ENCODE measurements at regions not wholly inside any gene's neighbourhood (a gene's known extent, or its start where the extent isn't known, plus 50 kb on each side); places are given as distances from the start of the nearest gene placed in this dataset.

DNA sequence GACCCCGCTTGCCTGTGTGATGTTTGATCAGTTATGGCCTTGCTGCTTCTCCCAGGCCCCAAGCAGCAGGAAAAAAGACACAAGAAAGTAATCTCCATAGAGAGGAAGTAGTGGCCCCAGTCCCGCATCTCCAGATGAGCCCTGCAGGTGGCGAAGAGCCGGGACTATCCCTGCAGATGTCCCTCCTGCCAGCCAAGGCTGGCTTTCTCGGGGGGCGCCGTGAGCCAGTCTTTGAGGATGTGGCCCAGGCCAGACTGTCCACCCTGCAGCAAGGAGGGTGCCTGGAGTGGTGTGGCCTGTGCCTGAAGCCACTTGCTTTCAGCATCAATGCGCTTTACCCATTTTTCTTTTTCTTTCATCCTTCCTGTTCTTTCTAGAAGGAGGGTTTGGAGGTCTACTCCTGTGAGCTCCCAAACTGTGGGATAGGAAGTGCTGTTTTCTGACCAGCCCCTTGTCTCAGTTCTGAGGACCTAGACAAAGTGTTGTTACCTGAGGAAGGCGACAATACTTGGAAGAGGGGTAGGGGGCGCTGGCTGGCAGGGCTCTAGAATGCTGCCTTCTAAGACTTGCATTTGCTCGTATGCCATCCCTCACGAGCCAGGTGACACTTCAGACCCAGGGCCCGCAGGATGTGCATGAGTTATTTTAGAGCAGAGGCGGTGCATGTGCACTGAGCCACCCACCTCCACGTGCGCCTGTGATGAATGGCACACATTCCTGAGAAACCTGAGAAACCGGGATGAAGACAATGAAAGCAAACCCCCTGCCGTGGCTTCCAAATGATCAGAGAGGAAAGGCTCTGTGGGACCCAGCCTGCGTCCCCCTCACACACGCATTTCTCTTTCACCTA is 255.8 kb downstream of the FBXO15 start:
- Histone ChIP-seq H3K36me3 (ENCODE audit: insufficient read depth, low read length) (no peaks in the 10 kb centered on the region), H3K9ac (ENCODE audit: low read depth, low read length) (no peak overlapping the region), H3K27ac (ENCODE audit: low read depth, low read length) (peak overlapping the region; percentile 75; the same call in 1 of the 2 replicates), H3K9me3 (ENCODE audit: insufficient read depth, low read depth, low read length) (no peaks in the 10 kb centered on the region), H3K4me1 (ENCODE audit: insufficient read depth, low read length) (peaks cover 40% of the 10 kb centered on the region), H3K27me3 (ENCODE audit: insufficient read depth, low read length) (no peaks in the 10 kb centered on the region), H3K4me3 (ENCODE audit: low read length) (no peak overlapping the region; the same call in 1 of the 2 replicates)
- WGBS, result 45% methylated on average over 17 of the region's 20 CpGs

DNA sequence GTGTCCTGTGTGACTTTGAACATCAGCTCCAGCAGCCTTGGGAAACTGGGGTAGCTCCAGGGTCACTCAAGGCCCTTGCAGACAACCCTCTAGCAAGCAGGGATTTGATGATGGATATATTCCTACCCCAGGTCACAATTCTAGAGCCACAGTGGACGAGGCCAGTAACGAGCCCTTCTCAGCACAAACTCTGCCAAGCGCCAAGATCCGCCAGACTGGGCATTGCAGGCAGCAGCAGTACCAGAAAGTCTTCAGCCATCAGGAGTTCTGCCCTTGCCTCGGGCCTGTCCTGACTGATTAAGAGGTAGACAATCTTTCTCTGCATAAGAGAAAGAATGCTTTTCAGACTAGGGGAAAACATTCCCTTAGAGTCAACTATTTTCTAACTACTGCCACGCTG is 259.1 kb downstream of the FBXO15 start:
- Histone ChIP-seq H3K36me3 (ENCODE audit: insufficient read depth, low read length) (no peaks in the 10 kb centered on the region), H3K27ac (ENCODE audit: low read depth, low read length) (no peak overlapping the region), H3K27me3 (ENCODE audit: insufficient read depth, low read length) (no peaks in the 10 kb centered on the region), H3K4me1 (ENCODE audit: insufficient read depth, low read length) (peaks cover 21% of the 10 kb centered on the region), H3K9ac (ENCODE audit: low read depth, low read length) (no peak overlapping the region), H3K9me3 (ENCODE audit: insufficient read depth, low read depth, low read length) (no peaks in the 10 kb centered on the region), H3K4me3 (ENCODE audit: low read length) (no peak overlapping the region)
- 94% methylated on average over 6 of the region's 6 CpGs for WGBS

DNA sequence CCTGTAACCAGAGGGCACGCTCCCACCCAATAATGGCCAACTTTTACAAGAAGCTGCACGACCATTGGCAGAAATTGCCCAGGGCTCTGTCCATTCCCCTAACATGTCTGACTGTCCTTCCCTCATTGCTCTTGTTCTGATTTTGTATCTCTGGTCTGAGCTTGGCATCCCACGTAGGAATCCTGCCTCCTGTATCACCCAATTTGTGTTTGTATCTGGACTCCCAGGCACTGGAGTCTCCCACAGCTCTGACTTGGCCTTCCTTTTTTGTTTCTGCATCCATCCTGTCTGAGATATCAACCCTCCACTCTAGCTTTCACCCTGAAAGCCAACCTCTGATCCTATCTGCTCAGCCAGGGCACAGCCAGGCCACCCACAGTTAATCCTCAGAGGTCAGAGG is 259.8 kb downstream of the FBXO15 start:
- Histone ChIP-seq H3K9ac (ENCODE audit: low read depth, low read length) (no peak overlapping the region), H3K27me3 (ENCODE audit: insufficient read depth, low read length) (no peaks in the 10 kb centered on the region), H3K27ac (ENCODE audit: low read depth, low read length) (no peak overlapping the region), H3K9me3 (ENCODE audit: insufficient read depth, low read depth, low read length) (no peaks in the 10 kb centered on the region), H3K4me3 (ENCODE audit: low read length) (no peak overlapping the region), H3K4me1 (ENCODE audit: insufficient read depth, low read length) (peaks cover 20% of the 10 kb centered on the region), H3K36me3 (ENCODE audit: insufficient read depth, low read length) (no peaks in the 10 kb centered on the region)
- 92% methylated on average over 3 of the region's 3 CpGs for WGBS

DNA sequence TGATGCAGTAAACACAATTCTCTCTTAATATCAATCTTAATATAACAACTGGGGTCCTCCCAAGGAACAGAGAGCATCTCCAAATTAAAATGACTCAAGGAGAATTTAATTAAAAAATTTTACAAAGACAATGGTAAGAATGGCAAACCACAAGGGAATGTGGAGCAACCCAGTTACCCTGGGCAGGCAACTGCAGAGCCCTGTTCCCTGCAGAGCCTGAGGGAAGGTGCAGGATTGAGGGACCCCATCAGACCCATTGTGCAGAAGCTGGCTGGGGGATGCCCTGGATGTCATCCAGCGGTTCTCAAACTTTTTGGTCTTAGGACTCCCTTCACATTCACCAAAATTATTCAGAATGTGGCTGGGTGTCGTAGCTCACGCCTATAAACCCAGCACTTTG is 262.8 kb downstream of the FBXO15 start:
- no peaks in the 10 kb centered on the region for H3K4me1 ChIP-seq (ENCODE audit: insufficient read depth, low read length)
- H3K27me3 ChIP-seq (ENCODE audit: insufficient read depth, low read length), result no peaks in the 10 kb centered on the region
- H3K9ac ChIP-seq (ENCODE audit: low read depth, low read length), result no peak overlapping the region
- 94% methylated on average over 3 of the region's 3 CpGs for WGBS
- no peaks in the 10 kb centered on the region for H3K36me3 ChIP-seq (ENCODE audit: insufficient read depth, low read length)
- H3K27ac ChIP-seq (ENCODE audit: low read depth, low read length), result no peak overlapping the region
- H3K4me3 ChIP-seq (ENCODE audit: low read length), result no peak overlapping the region
- no peaks in the 10 kb centered on the region for H3K9me3 ChIP-seq (ENCODE audit: insufficient read depth, low read depth, low read length)

DNA sequence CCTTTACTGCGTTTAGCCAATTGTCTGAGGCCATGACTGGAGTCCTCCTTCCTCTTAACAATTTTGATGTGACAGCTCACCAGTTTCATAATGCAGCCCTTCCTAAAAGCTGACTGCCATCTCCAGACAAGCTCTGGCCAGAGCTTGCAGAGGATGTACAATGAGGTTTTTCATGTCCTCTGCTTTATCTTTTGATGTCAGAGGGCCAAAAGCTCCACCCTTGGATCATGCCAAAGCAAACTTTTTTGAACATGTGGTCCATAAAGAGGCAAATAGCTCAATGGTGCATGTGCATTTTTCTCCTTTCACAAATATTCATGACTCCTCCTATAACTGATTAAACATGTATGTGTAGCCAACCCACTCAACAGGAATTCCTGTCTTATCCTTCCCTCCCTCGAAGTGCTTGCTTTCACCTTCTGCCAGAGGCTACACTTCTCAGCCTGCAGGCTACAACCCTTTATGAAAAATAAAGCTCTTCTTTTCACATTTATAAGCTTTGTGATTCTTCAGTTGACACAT is 266.2 kb downstream of the FBXO15 start:
- no peaks in the 10 kb centered on the region for H3K4me1 ChIP-seq (ENCODE audit: insufficient read depth, low read length)
- H3K36me3 ChIP-seq (ENCODE audit: insufficient read depth, low read length), result no peaks in the 10 kb centered on the region
- H3K27ac ChIP-seq (ENCODE audit: low read depth, low read length), result no peak overlapping the region
- no peaks in the 10 kb centered on the region for H3K27me3 ChIP-seq (ENCODE audit: insufficient read depth, low read length)
- no peaks in the 10 kb centered on the region for H3K9me3 ChIP-seq (ENCODE audit: insufficient read depth, low read depth, low read length)
- no peak overlapping the region for H3K4me3 ChIP-seq (ENCODE audit: low read length)
- no peak overlapping the region for H3K9ac ChIP-seq (ENCODE audit: low read depth, low read length)
- WGBS, result 92% methylated on average over 2 of the region's 2 CpGs

DNA sequence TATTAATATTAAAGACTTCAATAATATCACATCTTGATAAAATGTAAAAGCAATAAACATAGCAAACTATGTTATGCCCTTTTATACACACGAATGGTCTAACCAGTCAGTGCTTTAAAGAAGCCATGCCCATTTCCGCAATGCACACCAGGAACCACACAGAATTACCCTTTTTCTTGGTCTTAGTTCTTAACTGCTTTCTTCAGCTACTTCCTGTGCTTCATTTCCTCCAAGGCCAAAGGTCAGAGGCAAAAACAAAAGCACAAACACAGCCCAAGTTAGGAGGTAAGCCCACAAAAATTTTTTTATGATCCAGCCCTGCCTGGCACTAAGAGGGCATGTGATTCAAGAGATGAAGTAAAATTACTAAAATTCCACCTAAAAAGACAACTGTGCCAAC is 267.2 kb downstream of the FBXO15 start:
- Histone ChIP-seq H3K9ac (ENCODE audit: low read depth, low read length) (no peak overlapping the region), H3K4me1 (ENCODE audit: insufficient read depth, low read length) (no peaks in the 10 kb centered on the region), H3K9me3 (ENCODE audit: insufficient read depth, low read depth, low read length) (no peaks in the 10 kb centered on the region), H3K27me3 (ENCODE audit: insufficient read depth, low read length) (no peaks in the 10 kb centered on the region), H3K36me3 (ENCODE audit: insufficient read depth, low read length) (no peaks in the 10 kb centered on the region), H3K27ac (ENCODE audit: low read depth, low read length) (no peak overlapping the region), H3K4me3 (ENCODE audit: low read length) (no peak overlapping the region)
- 94% methylated on average over 2 of the region's 2 CpGs for WGBS

DNA sequence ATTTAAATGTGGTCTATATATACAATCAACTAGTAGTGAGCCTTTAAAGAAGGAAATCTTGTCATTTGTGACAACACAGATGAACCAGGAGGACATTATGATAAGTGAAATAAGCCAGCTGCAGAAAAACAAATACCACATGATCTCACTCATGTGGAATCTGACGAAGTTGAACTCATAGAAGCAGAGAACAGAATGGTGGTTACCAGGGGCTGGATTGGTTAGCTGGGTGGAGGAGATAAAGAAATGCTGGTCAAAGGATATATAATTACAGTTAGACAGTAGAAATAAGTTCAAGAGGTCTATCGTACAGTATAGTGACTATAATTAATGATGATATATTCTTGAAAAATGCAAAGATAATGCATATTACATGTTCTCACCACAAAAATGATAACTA is 267.9 kb downstream of the FBXO15 start:
- no peaks in the 10 kb centered on the region for H3K27me3 ChIP-seq (ENCODE audit: insufficient read depth, low read length)
- H3K4me3 ChIP-seq (ENCODE audit: low read length), result no peak overlapping the region
- whole genome bisulfite sequencing, result 87% methylated on average over 2 of the region's 2 CpGs
- H3K9ac ChIP-seq (ENCODE audit: low read depth, low read length), result no peak overlapping the region
- no peaks in the 10 kb centered on the region for H3K4me1 ChIP-seq (ENCODE audit: insufficient read depth, low read length)
- no peaks in the 10 kb centered on the region for H3K36me3 ChIP-seq (ENCODE audit: insufficient read depth, low read length)
- no peaks in the 10 kb centered on the region for H3K9me3 ChIP-seq (ENCODE audit: insufficient read depth, low read depth, low read length)
- H3K27ac ChIP-seq (ENCODE audit: low read depth, low read length), result no peak overlapping the region

DNA sequence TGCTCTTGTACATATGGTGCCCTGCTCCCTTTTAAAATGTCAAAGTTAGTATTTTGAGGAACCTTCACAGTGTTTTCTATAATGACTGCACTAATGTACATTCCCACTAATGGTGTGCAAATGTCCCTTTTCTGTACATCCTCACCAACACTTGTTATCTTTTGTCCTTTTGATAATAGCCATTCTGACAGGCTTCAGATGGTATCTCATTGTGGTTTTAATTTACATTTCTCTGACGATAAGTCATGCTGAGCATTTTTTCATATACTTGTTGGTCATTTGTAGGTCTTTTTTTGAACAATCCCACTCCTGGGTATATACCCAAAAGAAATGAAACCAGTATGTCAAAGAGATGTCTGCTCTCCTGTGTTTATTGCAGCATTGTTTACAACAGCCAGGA is 268.3 kb downstream of the FBXO15 start:
- Histone ChIP-seq H3K36me3 (ENCODE audit: insufficient read depth, low read length) (no peaks in the 10 kb centered on the region), H3K4me1 (ENCODE audit: insufficient read depth, low read length) (no peaks in the 10 kb centered on the region), H3K4me3 (ENCODE audit: low read length) (no peak overlapping the region), H3K9ac (ENCODE audit: low read depth, low read length) (no peak overlapping the region), H3K27ac (ENCODE audit: low read depth, low read length) (no peak overlapping the region), H3K9me3 (ENCODE audit: insufficient read depth, low read depth, low read length) (no peaks in the 10 kb centered on the region), H3K27me3 (ENCODE audit: insufficient read depth, low read length) (no peaks in the 10 kb centered on the region)
- WGBS, result 88% methylated on average over 1 of the region's 1 CpG

DNA sequence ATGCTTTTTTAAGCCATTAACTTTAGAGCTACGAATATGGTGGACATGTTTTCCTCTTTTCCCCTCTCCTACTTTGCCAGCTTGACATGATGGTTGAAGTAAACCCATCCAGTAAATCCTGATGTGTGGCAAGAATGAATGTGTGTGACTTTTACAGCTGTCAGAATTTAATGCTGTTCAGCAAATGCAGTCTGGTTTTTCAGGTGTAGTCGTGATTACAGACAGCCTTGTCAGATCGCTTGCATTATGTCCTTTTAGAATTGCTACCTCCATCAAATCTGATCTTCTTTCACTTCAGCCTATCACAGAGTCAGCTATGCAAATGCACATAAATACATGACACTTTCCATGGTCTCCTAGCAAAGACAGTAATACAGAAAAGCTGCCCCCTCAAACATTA is 278.5 kb downstream of the FBXO15 start:
- no peaks in the 10 kb centered on the region for H3K4me1 ChIP-seq (ENCODE audit: insufficient read depth, low read length)
- no peaks in the 10 kb centered on the region for H3K27me3 ChIP-seq (ENCODE audit: insufficient read depth, low read length)
- no peak overlapping the region for H3K4me3 ChIP-seq (ENCODE audit: low read length)
- no peaks in the 10 kb centered on the region for H3K36me3 ChIP-seq (ENCODE audit: insufficient read depth, low read length)
- no peaks in the 10 kb centered on the region for H3K9me3 ChIP-seq (ENCODE audit: insufficient read depth, low read depth, low read length)
- 93% methylated on average over 3 of the region's 3 CpGs for WGBS
- H3K9ac ChIP-seq (ENCODE audit: low read depth, low read length), result no peak overlapping the region
- no peak overlapping the region for H3K27ac ChIP-seq (ENCODE audit: low read depth, low read length)

DNA sequence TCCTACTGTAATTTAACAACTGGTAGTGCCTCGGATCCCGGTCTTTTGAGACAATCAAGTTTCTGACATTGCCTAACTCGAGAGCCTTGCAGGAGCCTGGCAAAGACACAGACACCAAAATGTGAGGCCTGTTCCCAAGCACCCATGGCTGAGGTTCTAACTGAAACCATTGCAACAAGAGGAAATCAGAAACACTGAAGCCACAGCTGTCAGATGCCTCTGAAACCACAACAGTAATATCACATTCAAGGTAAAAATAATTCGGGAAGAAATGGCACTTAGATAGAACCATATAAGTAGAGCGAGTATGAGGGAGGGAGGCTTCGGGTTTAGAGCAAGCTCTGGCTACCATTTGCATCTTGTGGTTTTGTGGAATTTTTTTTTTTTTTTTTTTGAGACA is 285.9 kb downstream of the FBXO15 start:
- H3K4me1 ChIP-seq (ENCODE audit: insufficient read depth, low read length), result no peaks in the 10 kb centered on the region
- H3K27me3 ChIP-seq (ENCODE audit: insufficient read depth, low read length), result no peaks in the 10 kb centered on the region; the same call in 1 of the 2 replicates
- no peak overlapping the region for H3K27ac ChIP-seq (ENCODE audit: low read depth, low read length)
- no peak overlapping the region for H3K9ac ChIP-seq (ENCODE audit: low read depth, low read length)
- H3K9me3 ChIP-seq (ENCODE audit: insufficient read depth, low read depth, low read length), result no peaks in the 10 kb centered on the region
- H3K36me3 ChIP-seq (ENCODE audit: insufficient read depth, low read length), result no peaks in the 10 kb centered on the region
- no peak overlapping the region for H3K4me3 ChIP-seq (ENCODE audit: low read length)
- WGBS, result 95% methylated on average over 6 of the region's 6 CpGs

DNA sequence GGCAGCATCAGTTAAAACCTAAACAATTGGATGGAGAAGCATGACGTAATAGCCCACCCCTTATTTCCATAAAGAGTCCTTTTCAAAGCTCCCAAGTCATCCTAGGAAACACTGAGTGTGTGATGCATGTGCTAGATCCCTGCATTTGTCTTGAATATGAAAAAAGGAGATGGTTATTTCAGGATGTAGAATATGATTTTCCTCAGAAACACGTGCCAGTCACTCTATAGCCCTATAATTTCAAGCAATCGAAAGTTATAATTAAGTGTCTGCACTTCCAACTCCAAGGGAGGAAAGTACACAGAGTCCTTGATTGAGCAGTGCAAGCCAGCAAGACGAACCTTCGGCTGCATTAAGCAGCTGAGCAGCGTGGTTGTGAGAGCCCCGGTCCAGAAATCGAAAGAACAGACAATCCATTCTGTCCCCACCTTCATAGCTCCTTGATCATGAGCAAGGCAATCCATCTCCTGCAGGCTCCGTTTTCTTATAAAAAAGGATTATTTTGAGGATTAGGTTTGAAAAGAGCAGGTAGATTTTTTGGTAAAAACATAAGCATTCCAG is 287.7 kb downstream of the FBXO15 start:
- Histone ChIP-seq H3K4me1 (ENCODE audit: insufficient read depth, low read length) (no peaks in the 10 kb centered on the region), H3K27ac (ENCODE audit: low read depth, low read length) (no peak overlapping the region), H3K36me3 (ENCODE audit: insufficient read depth, low read length) (no peaks in the 10 kb centered on the region), H3K4me3 (ENCODE audit: low read length) (no peak overlapping the region), H3K27me3 (ENCODE audit: insufficient read depth, low read length) (no peaks in the 10 kb centered on the region; the same call in 1 of the 2 replicates), H3K9ac (ENCODE audit: low read depth, low read length) (no peak overlapping the region), H3K9me3 (ENCODE audit: insufficient read depth, low read depth, low read length) (no peaks in the 10 kb centered on the region)
- 99% methylated on average over 8 of the region's 9 CpGs for WGBS
